Aorta (tissue), 5 donors: ENCODE measurements at regions not wholly inside any gene's neighbourhood (a gene's known extent, or its start where the extent isn't known, plus 50 kb on each side); places are given as distances from the start of the nearest gene placed in this dataset.

Experiments
- ATAC-seq: fragments of 200-7000 bp; cut with Tn5 transposase; one replicate; pipeline ENCODE4 v1.9.1; 2022; ENCODE audit warnings: moderate library complexity; ENCODE audit not compliant: low FRiP score
- DNase-seq, 2 donors: peaks; one replicate each; pipeline ENCODE4 v3.0.0-alpha.2; 2020
- H3K27ac ChIP-seq, 2 donors: one replicate each; pipeline ENCODE4 v1.5.1; 2013; ENCODE audit warnings: low read length in 2 of 2, mild to moderate bottlenecking in 2 of 2, moderate library complexity in 2 of 2, control low read depth in 1 of 2, inconsistent platforms in 1 of 2, low read depth in 1 of 2
- H3K27me3 ChIP-seq, 2 donors: one replicate each; pipeline ENCODE4 v1.6.1; 2013; ENCODE audit warnings: control low read depth in 1 of 2, low read length in 1 of 2, mild to moderate bottlenecking in 1 of 2, moderate library complexity in 1 of 2; ENCODE audit not compliant: insufficient read depth in 2 of 2, control insufficient read depth in 1 of 2
- H3K36me3 ChIP-seq, 2 donors: one replicate each; pipeline ENCODE4 v1.6.1; 2013; ENCODE audit warnings: control low read depth in 1 of 2, low read length in 1 of 2, mild to moderate bottlenecking in 1 of 2; ENCODE audit not compliant: insufficient read depth in 2 of 2, control insufficient read depth in 1 of 2
- H3K4me1 ChIP-seq, 2 donors: one replicate each; pipeline ENCODE4 v1.6.1; 2013; ENCODE audit warnings: low read length in 2 of 2, control low read depth in 1 of 2, mild to moderate bottlenecking in 1 of 2, moderate library complexity in 1 of 2; ENCODE audit not compliant: insufficient read depth in 2 of 2, control insufficient read depth in 1 of 2
- H3K4me3 ChIP-seq, 2 donors: one replicate each; pipeline ENCODE4 v1.5.1; 2013; ENCODE audit warnings: low read length in 2 of 2, control low read depth in 1 of 2, mild to moderate bottlenecking in 1 of 2
- H3K9me3 ChIP-seq: one replicate; pipeline ENCODE4 v1.6.1; 2013; ENCODE audit warnings: mild to moderate bottlenecking, low read length; ENCODE audit not compliant: control insufficient read depth
- WGBS, 2 donors: extraction: QIAGEN DNeasy Blood & Tissue Kit; methylation state at CpG; one replicate each; pipeline ENCODE4 v1.1.7; 2013; 5-methylcytosine and 5-hydroxymethylcytosine counted together
- intact Hi-C, 2 donors: fragments of 100-400 bp; cut with DNase I; formaldehyde crosslinking; loops; one replicate each; pipeline versions ENCODE4 v1.14.2 to v1.15.0; 2022
- donor health status: healthy with polysubstance abuse.
- donor health status: Bipolar disorder and iron deficiency.
- donor health status: DM: no; HTN: no; CAD: no.
- donor health status: DM: no; HTN: no; CAD: no.
- donor health status: DM: yes; HTN: yes; CAD: no.

GRCh38 chr2:171227066-171227782, 66.5 kb upstream of the TLK1 start:
- H3K4me3 ChIP-seq: no peak overlapping the region
- no peaks in the 10 kb centered on the region for H3K9me3 ChIP-seq
- no peak for DNase-seq
- no peaks in the 10 kb centered on the region for H3K27me3 ChIP-seq
- H3K36me3 ChIP-seq: no peaks in the 10 kb centered on the region
- H3K27ac ChIP-seq: no peak overlapping the region
- ATAC-seq: no peak
- intact Hi-C loops: no loop called here
- 33 to 42% methylated on average over 2 of the region's 2 CpGs for WGBS, 2 donors
- H3K4me1 ChIP-seq: no peaks in the 10 kb centered on the region

GRCh38 chr2:171226461-171226860, 65.8 kb upstream of the TLK1 start:
- Histone ChIP-seq H3K27ac (no peak overlapping the region), H3K27me3 (no peaks in the 10 kb centered on the region), H3K4me1 (no peaks in the 10 kb centered on the region), H3K4me3 (no peak overlapping the region), H3K36me3 (no peaks in the 10 kb centered on the region), H3K9me3 (no peaks in the 10 kb centered on the region)
- intact Hi-C loops: no loop called here
- DNase-seq (no peak), ATAC-seq (no peak)

GRCh38 chr2:171225989-171226388, 65.3 kb upstream of the TLK1 start:
- Histone ChIP-seq H3K4me3 (no peak overlapping the region), H3K36me3 (no peaks in the 10 kb centered on the region), H3K27me3 (no peaks in the 10 kb centered on the region), H3K4me1 (no peaks in the 10 kb centered on the region), H3K27ac (no peak overlapping the region), H3K9me3 (no peaks in the 10 kb centered on the region)
- intact Hi-C loops: no loop called here
- ATAC-seq (no peak), DNase-seq (no peak)
- WGBS, 2 donors: 80 to 88% methylated on average over 1 of the region's 1 CpG

GRCh38 chr2:171225302-171225980, 64.7 kb upstream of the TLK1 start:
- intact Hi-C loops: no loop called here
- no peaks in the 10 kb centered on the region for H3K27me3 ChIP-seq
- WGBS, 2 donors: 84 to 90% methylated on average over 3 of the region's 3 CpGs
- H3K27ac ChIP-seq: no peak overlapping the region
- H3K4me3 ChIP-seq: no peak overlapping the region
- no peak for DNase-seq
- H3K36me3 ChIP-seq: no peaks in the 10 kb centered on the region
- no peak for ATAC-seq
- H3K4me1 ChIP-seq: no peaks in the 10 kb centered on the region
- H3K9me3 ChIP-seq: no peaks in the 10 kb centered on the region

GRCh38 chr2:171217330-171217729, 56.6 kb upstream of the TLK1 start:
- Histone ChIP-seq H3K4me3 (no peak overlapping the region), H3K36me3 (no peaks in the 10 kb centered on the region), H3K27ac (no peak overlapping the region), H3K4me1 (no peaks in the 10 kb centered on the region), H3K27me3 (no peaks in the 10 kb centered on the region), H3K9me3 (no peaks in the 10 kb centered on the region)
- intact Hi-C loops: no loop called here
- no peak for ATAC-seq
- DNase-seq: no peak
- WGBS, 2 donors: 33 to 49% methylated on average over 2 of the region's 2 CpGs

- DNase-seq: no peak
- Histone ChIP-seq H3K4me3 (no peak overlapping the region), H3K27me3 (no peaks in the 10 kb centered on the region), H3K4me1 (no peaks in the 10 kb centered on the region), H3K9me3 (no peaks in the 10 kb centered on the region), H3K27ac (no peak overlapping the region), H3K36me3 (no peaks in the 10 kb centered on the region)
- 67 to 75% methylated on average over 5 of the region's 5 CpGs for WGBS, 2 donors
- intact Hi-C loops: no loop called here
- no peak for ATAC-seq
Observed at GRCh38 chr2:171216631-171217030, 55.9 kb upstream of the TLK1 start.

GRCh38 chr2:171214093-171214492, 53.4 kb upstream of the TLK1 start:
- no peak for DNase-seq
- WGBS, 2 donors: 93 to 96% methylated on average over 5 of the region's 5 CpGs

GRCh38 chr2:171210864-171211431, 50.3 kb upstream of the TLK1 start:
- Histone ChIP-seq H3K27me3 (no peaks in the 10 kb centered on the region), H3K9me3 (peaks cover 1% of the 10 kb centered on the region), H3K4me3 (no peak overlapping the region), H3K36me3 (no peaks in the 10 kb centered on the region), H3K27ac (no peak overlapping the region), H3K4me1 (no peaks in the 10 kb centered on the region)
- WGBS, 2 donors: 70 to 72% methylated on average over 8 of the region's 8 CpGs
- intact Hi-C loops: no loop called here
- ATAC-seq (no peak), DNase-seq (no peak)

More at GRCh38 chr2:171214093-171214492, 53.4 kb upstream of the TLK1 start:
- no peak overlapping the region for H3K4me3 ChIP-seq
- intact Hi-C loops: no loop called here
- no peaks in the 10 kb centered on the region for H3K4me1 ChIP-seq
- no peak overlapping the region for H3K27ac ChIP-seq
- no peaks in the 10 kb centered on the region for H3K27me3 ChIP-seq
- no peak for ATAC-seq
- no peaks in the 10 kb centered on the region for H3K36me3 ChIP-seq
- no peaks in the 10 kb centered on the region for H3K9me3 ChIP-seq
